DOHH2 (cell line): ENCODE measurements at regions not wholly inside any gene's neighbourhood (a gene's known extent, or its start where the extent isn't known, plus 50 kb on each side); places are given as distances from the start of the nearest gene placed in this dataset.
"Not testable (repeated sequence)": the region's sequence is repeated elsewhere in the genome, so short reads cannot be mapped to it uniquely, and the experiment has no call there.

Experiments used
- EZH2phosphoT487 ChIP-seq: fragments of 200-600 bp; sonication (generic); IDR thresholded peaks from 2 replicates; pipeline ENCODE4 v1.6.1; 2017; ENCODE audit warnings: borderline replicate concordance, mild to moderate bottlenecking, antibody characterized with exemption, low read length, moderate library complexity, mixed read lengths
- TF ChIP-seq, protein P1 (sequence below): fragments of 200-600 bp; sonication (generic); IDR thresholded peaks from one replicate; pipeline ENCODE4 v1.5.1; 2014; ENCODE audit warnings: antibody characterized with exemption, mild to moderate bottlenecking, low read depth, low read length; ENCODE audit not compliant: poor library complexity, severe bottlenecking

DNA sequence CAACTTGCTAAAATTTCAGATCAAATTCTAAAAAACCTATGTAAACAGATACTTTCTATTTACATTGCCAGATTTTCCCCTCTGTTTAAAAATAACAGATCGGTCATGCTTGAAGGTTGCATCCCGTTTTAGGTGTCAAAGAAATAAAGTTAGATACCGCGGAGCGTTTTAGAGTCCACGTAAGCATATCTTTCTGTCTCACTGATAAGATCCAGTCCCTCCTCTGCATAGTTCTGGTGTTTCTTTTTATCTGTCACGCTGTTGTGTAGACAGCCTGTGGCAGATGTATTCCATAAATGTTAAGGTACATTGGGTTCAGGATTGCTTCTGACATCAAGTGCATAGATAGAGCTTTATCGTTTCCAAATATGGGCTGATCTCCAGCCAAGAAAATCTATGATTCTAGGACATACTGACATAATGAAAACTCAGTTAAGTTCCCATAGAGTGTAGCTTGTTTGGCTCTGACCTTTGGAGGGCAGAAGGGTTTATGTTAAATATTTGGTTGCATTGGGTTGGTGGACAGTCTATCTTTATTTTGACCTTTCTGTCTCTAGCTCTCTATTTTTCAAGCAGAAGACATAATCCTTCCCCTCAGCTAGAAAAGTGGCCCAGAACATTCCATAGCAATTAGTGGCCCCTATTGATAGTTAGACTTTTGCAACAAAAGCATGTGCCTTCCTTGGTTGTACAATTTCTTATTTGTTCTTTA, 109.2 kb downstream of the GPR85 start:
- TF ChIP-seq, protein P1, sequence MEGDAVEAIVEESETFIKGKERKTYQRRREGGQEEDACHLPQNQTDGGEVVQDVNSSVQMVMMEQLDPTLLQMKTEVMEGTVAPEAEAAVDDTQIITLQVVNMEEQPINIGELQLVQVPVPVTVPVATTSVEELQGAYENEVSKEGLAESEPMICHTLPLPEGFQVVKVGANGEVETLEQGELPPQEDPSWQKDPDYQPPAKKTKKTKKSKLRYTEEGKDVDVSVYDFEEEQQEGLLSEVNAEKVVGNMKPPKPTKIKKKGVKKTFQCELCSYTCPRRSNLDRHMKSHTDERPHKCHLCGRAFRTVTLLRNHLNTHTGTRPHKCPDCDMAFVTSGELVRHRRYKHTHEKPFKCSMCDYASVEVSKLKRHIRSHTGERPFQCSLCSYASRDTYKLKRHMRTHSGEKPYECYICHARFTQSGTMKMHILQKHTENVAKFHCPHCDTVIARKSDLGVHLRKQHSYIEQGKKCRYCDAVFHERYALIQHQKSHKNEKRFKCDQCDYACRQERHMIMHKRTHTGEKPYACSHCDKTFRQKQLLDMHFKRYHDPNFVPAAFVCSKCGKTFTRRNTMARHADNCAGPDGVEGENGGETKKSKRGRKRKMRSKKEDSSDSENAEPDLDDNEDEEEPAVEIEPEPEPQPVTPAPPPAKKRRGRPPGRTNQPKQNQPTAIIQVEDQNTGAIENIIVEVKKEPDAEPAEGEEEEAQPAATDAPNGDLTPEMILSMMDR, result not testable (repeated sequence)
- TF ChIP-seq EZH2phosphoT487, result not testable (repeated sequence)
